ENCODE measurements at regions not wholly inside any gene's neighbourhood (a gene's known extent, or its start where the extent isn't known, plus 50 kb on each side); places are given as distances from the start of the nearest gene placed in this dataset.
"Not testable (repeated sequence)": the region's sequence is repeated elsewhere in the genome, so short reads cannot be mapped to it uniquely, and the experiment has no call there.

GRCh38 chr2:122683018-122683417 is 927.6 kb downstream of the TSN start:
- DNase-seq = no peak

- peak; percentile 5 for DNase-seq
These were observed 937.1 kb downstream of the TSN start for GRCh38 chr2:122692400-122693083.

- DNase-seq = no peak
These were observed 942.0 kb downstream of the TSN start for GRCh38 chr2:122697415-122697814.

GRCh38 chr2:122703676-122704075 is 948.2 kb downstream of the TSN start:
- no peak for DNase-seq

GRCh38 chr2:122704109-122704563 is 948.7 kb downstream of the TSN start:
- DNase-seq = no peak

- no peak for DNase-seq
These were observed 950.3 kb downstream of the TSN start for GRCh38 chr2:122705746-122706145.

- DNase-seq = no peak
These were observed 951.3 kb downstream of the TSN start for GRCh38 chr2:122706757-122707223.

- DNase-seq = no peak
These were observed 951.9 kb downstream of the TSN start for GRCh38 chr2:122707224-122707824.

- DNase-seq = no peak
These were observed 954.6 kb downstream of the TSN start for GRCh38 chr2:122710049-122710448.

GRCh38 chr2:122713800-122714199 is 958.3 kb downstream of the TSN start:
- no peak for DNase-seq

- not testable (repeated sequence) for DNase-seq
These were observed 965.4 kb downstream of the TSN start for GRCh38 chr2:122720822-122721221.

- DNase-seq = no peak
These were observed 979.4 kb downstream of the TSN start for GRCh38 chr2:122734766-122735424.

- DNase-seq = peak; percentile 93
These were observed 980.8 kb downstream of the TSN start for GRCh38 chr2:122736279-122736678.

GRCh38 chr2:122737429-122738077 is 982.1 kb downstream of the TSN start:
- no peak for DNase-seq

GRCh38 chr2:122739732-122740593 is 984.5 kb downstream of the TSN start:
- no peak for DNase-seq

- DNase-seq = no peak
These were observed 985.1 kb downstream of the TSN start for GRCh38 chr2:122740594-122740948.

GRCh38 chr2:122741403-122741802 is 986.0 kb downstream of the TSN start:
- DNase-seq = no peak

GRCh38 chr2:122743021-122743675 is 987.7 kb downstream of the TSN start:
- no peak for DNase-seq

GRCh38 chr2:122745603-122746002 is 990.2 kb downstream of the TSN start:
- DNase-seq = no peak

GRCh38 chr2:122747670-122748069 is 992.2 kb downstream of the TSN start:
- no peak for DNase-seq

GRCh38 chr2:122748552-122749011 is 993.1 kb downstream of the TSN start:
- DNase-seq = no peak

GRCh38 chr2:122749405-122749804 is 994.0 kb downstream of the TSN start:
- DNase-seq = no peak

Data from NCI-H2029 treated with DMSO at 0.1 percent for 48 hours (cell line).